Stomach (tissue), 8 donors: ENCODE measurements at regions not wholly inside any gene's neighbourhood (a gene's known extent, or its start where the extent isn't known, plus 50 kb on each side); places are given as distances from the start of the nearest gene placed in this dataset.

ENCODE experiments used
- DNase-seq, 2 donors: peaks; one replicate each; pipeline versions ENCODE4 v3.0.0 to v3.0.0-alpha.2; 2013 to 2019
- H3K27ac ChIP-seq, 5 donors: fragments of 200-600 bp in 4 of 5; sonication (generic) in 4 of 5; one replicate each; pipeline ENCODE4 v1.5.1; 2013 to 2019; ENCODE audit warnings: mild to moderate bottlenecking in 1 of 5, moderate library complexity in 1 of 5
- H3K27me3 ChIP-seq, 3 donors: fragments of 200-600 bp; sonication (generic); one replicate each; pipeline ENCODE4 v1.5.1; 2017 to 2019; ENCODE audit warnings: mixed run types in 1 of 3
- H3K36me3 ChIP-seq, 4 donors: fragments of 200-600 bp; sonication (generic); 1 replicate in 3 of 4; 2 replicates in 1 of 4; pipeline ENCODE4 v1.5.1; 2016 to 2019
- H3K4me1 ChIP-seq, 4 donors: fragments of 200-600 bp; sonication (generic); one replicate each; pipeline ENCODE4 v1.5.1; 2016 to 2019
- H3K4me3 ChIP-seq, 4 donors: fragments of 200-600 bp; sonication (generic) in 3 of 4; one replicate each; pipeline ENCODE4 v1.5.1; 2016 to 2019; ENCODE audit warnings: mild to moderate bottlenecking in 1 of 4
- H3K9me3 ChIP-seq, 4 donors: fragments of 200-600 bp; sonication (generic); one replicate each; pipeline ENCODE4 v1.5.1; 2016 to 2019
- CTCF ChIP-seq, 7 experiments: fragments of 450-650 bp in 4 of 7; fragments of 200-600 bp in 3 of 7; sonication (generic) in 3 of 7; IDR thresholded peaks; one replicate each; pipeline ENCODE4 v1.5.1; 2016 to 2019; ENCODE audit warnings: antibody characterized with exemption in 7 of 7, control low read depth in 2 of 7, mild to moderate bottlenecking in 1 of 7
- EP300 ChIP-seq: sonication (generic); formaldehyde crosslinking; IDR thresholded peaks from one replicate; pipeline ENCODE4 v1.6.1; 2017; ENCODE audit warnings: antibody characterized with exemption
- POLR2A ChIP-seq, 4 donors: fragments of 450-650 bp; IDR thresholded peaks; one replicate each; pipeline ENCODE4 v1.6.1; 2016; ENCODE audit warnings: antibody characterized with exemption in 4 of 4, control low read depth in 2 of 4, mild to moderate bottlenecking in 1 of 4, moderate library complexity in 1 of 4
- POLR2AphosphoS5 ChIP-seq, 3 donors: sonication (generic); formaldehyde crosslinking; IDR thresholded peaks; one replicate each; pipeline ENCODE4 v1.6.1; 2016; ENCODE audit warnings: antibody characterized with exemption in 3 of 3
- whole genome bisulfite sequencing, 5 donors: extraction: QIAGEN DNeasy Blood & Tissue Kit in 3 of 5; methylation state at CpG; one replicate each; pipeline versions ENCODE4 v1.1.5 to v1.1.7; 2013 to 2018; 5-methylcytosine and 5-hydroxymethylcytosine counted together
- intact Hi-C: fragments of 100-400 bp; cut with DNase I; formaldehyde crosslinking; loops from one replicate; pipeline ENCODE4 v1.15.1; 2023; ENCODE audit warnings: low total_unique reads
- donor health status: healthy with polysubstance abuse.
- donor health status: Bipolar disorder and iron deficiency.
- donor health status: healthy.

DNA sequence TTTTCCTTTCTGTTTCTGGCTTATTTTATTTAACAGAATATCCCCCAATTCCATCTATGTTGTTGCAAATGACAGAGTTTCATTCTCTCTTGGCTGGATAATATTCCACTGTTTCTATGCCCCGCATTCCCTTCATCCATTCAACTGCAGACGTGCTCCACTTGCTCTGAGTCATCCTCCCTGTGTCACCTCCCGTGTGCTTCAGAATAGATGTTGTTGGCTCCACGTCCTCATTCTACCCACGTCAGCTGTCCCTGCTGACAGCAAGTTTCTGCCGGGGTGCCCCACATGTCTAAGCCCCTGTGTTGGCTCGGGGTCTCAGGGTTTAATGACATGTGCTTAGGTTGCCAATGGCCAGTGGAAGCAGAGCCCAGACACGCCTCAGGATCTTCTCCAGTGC is 1041.0 kb downstream of the UQCRFS1 start:
- H3K27me3 ChIP-seq, result no peaks in the 10 kb centered on the region
- H3K36me3 ChIP-seq, result no peaks in the 10 kb centered on the region
- H3K4me1 ChIP-seq, result no peaks in the 10 kb centered on the region
- peaks cover 0 to 31% (median 15%) of the 10 kb centered on the region in 4 donors for H3K9me3 ChIP-seq
- DNase-seq, result no peak
- no peak for TF ChIP-seq POLR2AphosphoS5 (IDR thresholded peaks at IDR 0.05)
- no peak for TF ChIP-seq POLR2A (IDR thresholded peaks at IDR 0.05)
- TF ChIP-seq CTCF (IDR thresholded peaks at IDR 0.05), result no peak
- TF ChIP-seq EP300, result no peak
- intact Hi-C loops, result no loop called here
- H3K4me3 ChIP-seq, result no peak overlapping the region
- WGBS, 5 donors, result 82 to 89% (median 87%) methylated on average over 7 to 8 of the region's 8 CpGs
- no peak overlapping the region for H3K27ac ChIP-seq

DNA sequence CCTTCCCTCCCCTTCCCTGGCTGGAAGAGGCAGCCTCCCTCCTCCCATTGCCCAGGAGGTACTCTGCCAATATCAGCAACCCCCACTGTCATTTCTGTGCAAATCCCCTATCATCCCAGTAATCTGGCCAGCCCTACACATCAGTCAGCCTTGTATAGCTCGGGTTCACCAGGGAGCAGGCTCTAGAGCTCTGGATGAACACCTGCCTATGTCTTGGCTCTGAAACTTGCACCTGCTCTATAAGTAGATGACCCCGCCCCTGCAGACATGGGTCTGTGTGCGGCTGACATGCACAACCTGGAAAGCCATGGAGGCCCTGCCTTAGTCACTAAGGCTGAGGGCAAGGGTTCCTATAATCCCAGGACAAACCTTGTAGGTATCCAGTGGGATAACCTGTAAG is 1042.9 kb downstream of the UQCRFS1 start:
- Histone ChIP-seq H3K27me3 (no peaks in the 10 kb centered on the region), H3K36me3 (no peaks in the 10 kb centered on the region), H3K9me3 (peaks cover 0 to 13% (median 3%) of the 10 kb centered on the region in 4 donors), H3K4me3 (no peak overlapping the region), H3K27ac (no peak overlapping the region), H3K4me1 (no peaks in the 10 kb centered on the region)
- intact Hi-C loops, result no loop called here
- TF ChIP-seq EP300, result no peak
- TF ChIP-seq POLR2AphosphoS5 (IDR thresholded peaks at IDR 0.05), result no peak
- TF ChIP-seq CTCF (IDR thresholded peaks at IDR 0.05), result no peak
- no peak for TF ChIP-seq POLR2A (IDR thresholded peaks at IDR 0.05)
- WGBS, 5 donors, result 30 to 65% (median 54%) methylated on average over 2 to 3 of the region's 3 CpGs
- DNase-seq, result no peak

DNA sequence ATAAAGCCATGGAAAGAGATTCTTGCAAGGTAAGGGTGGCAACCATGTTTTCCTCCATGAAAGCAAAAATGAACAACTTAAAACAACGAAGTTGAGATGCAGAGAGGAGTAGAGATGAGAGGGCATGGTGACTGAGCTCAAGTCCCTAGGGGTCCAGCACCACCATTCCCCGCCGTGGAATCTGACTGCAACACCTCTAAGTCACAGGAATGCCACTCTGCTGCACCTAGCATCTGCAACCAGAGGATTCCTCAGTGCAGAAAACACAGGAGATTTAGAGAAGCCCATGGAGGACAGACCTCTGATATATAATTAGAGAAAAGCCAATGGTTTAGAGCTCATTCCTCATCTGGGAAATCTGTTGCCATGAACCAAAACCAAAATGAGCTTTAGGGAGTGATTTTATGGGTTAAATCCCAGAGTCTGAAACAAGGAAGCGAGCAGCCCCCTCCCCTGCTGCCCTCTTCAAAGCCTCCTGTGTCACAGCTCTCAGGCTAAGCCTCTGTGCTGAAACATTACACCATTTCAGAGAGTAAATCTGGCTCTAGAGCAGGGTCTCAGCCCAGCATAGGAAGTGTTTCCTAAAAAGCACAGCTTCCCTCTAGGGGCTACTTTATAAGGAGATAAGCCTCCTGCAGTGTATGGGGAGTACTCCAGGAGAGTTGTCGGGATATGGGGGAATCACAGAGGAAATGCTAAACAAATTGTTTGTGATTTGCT is 1043.6 kb downstream of the UQCRFS1 start:
- DNase-seq, result peak in 1 of 2 donors; percentile 30
- peaks cover 0 to 7% (median 0%) of the 10 kb centered on the region in 4 donors for H3K9me3 ChIP-seq

GRCh38 chr19:28168557-28168956 is 1044.4 kb downstream of the UQCRFS1 start:
- Histone ChIP-seq H3K4me1 (no peaks in the 10 kb centered on the region), H3K4me3 (no peak overlapping the region), H3K9me3 (peaks cover 0 to 7% (median 0%) of the 10 kb centered on the region in 4 donors), H3K27ac (no peak overlapping the region), H3K36me3 (no peaks in the 10 kb centered on the region), H3K27me3 (peaks cover 0 to 10% (median 0%) of the 10 kb centered on the region in 3 donors)
- 38 to 62% (median 50%) methylated on average over 2 of the region's 2 CpGs for WGBS, 5 donors
- TF ChIP-seq POLR2AphosphoS5 (IDR thresholded peaks at IDR 0.05) (no peak), CTCF (IDR thresholded peaks at IDR 0.05) (no peak), POLR2A (IDR thresholded peaks at IDR 0.05) (no peak), EP300 (no peak)
- intact Hi-C loops, result no loop called here
- no peak for DNase-seq

More for the DNA sequence above, 1043.6 kb downstream of the UQCRFS1 start:
- intact Hi-C loops, result no loop called here
- no peak overlapping the region for H3K27ac ChIP-seq
- no peaks in the 10 kb centered on the region for H3K4me1 ChIP-seq
- no peak overlapping the region for H3K4me3 ChIP-seq
- peaks cover 0 to 5% (median 0%) of the 10 kb centered on the region in 3 donors for H3K27me3 ChIP-seq
- WGBS, 5 donors, result 23 to 32% (median 25%) methylated on average over 5 of the region's 5 CpGs
- TF ChIP-seq POLR2A (IDR thresholded peaks at IDR 0.05) (no peak), CTCF (IDR thresholded peaks at IDR 0.05) (no peak), EP300 (no peak), POLR2AphosphoS5 (IDR thresholded peaks at IDR 0.05) (no peak)
- H3K36me3 ChIP-seq, result no peaks in the 10 kb centered on the region
